HG03378 (cell line): ENCODE measurements at regions not wholly inside any gene's neighbourhood (a gene's known extent, or its start where the extent isn't known, plus 50 kb on each side); places are given as distances from the start of the nearest gene placed in this dataset.
"Not testable (repeated sequence)": the region's sequence is repeated elsewhere in the genome, so short reads cannot be mapped to it uniquely, and the experiment has no call there.

Source experiments
- ATAC-seq: cut with Tn5 transposase; IDR thresholded peaks from one replicate; pipeline ENCODE4 v1.9.1; 2021; ENCODE audit warnings: mild to moderate bottlenecking, moderate library complexity; ENCODE audit not compliant: unreplicated experiment

DNA sequence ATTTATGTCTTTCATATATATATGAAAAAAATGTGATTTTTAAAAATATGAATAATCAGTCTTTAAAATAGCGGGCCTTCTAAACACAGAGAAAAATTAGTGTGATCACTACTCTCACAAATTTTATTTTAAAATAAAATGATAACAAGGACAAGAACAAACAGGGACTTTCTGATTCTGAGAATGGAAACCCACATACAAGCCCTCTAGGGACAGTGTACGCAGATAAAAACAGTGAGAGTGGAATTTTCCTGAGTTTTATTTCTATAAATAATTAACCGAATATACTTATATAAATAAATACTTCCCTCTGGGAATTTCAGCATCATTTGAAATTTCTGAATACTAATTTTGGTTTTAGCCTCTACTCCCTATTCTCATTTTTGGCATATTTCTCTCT, 201.4 kb upstream of the CBLB start:
- ATAC-seq = no peak

DNA sequence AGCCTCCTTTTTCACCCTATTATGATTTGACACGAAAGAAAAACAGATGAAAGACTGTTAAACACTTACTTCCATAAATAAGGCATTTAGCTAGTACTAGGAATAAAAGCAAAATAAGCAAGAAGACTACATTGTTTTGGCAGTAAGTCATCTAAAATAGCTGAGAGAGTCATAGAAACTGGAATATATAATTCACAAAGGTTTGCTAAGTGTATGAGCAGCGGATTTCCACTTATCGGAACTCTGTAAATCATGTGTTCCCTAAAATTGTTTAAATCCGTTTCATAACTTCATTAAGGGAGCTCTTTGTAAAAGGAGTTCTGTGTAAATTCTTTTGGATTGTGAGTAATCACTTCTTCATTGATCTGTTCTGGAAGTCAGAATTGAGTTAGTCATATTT, 202.5 kb upstream of the CBLB start:
- no peak for ATAC-seq

DNA sequence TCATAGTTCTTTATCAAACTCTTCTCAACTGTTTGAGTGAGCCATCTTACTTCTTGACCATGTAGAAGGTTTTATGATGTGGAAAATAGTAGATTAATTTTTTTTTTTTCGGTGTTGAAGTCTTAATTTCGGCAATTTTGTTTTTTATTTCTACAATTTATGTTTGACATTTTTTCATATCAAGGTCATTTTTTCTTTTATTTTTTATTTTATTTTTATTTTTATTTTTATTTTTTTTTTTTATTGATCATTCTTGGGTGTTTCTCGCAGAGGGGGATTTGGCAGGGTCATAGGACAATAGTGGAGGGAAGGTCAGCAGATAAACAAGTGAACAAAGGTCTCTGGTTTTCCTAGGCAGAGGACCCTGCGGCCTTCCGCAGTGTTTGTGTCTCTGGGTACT, 203.8 kb upstream of the CBLB start:
- not testable (repeated sequence) for ATAC-seq

DNA sequence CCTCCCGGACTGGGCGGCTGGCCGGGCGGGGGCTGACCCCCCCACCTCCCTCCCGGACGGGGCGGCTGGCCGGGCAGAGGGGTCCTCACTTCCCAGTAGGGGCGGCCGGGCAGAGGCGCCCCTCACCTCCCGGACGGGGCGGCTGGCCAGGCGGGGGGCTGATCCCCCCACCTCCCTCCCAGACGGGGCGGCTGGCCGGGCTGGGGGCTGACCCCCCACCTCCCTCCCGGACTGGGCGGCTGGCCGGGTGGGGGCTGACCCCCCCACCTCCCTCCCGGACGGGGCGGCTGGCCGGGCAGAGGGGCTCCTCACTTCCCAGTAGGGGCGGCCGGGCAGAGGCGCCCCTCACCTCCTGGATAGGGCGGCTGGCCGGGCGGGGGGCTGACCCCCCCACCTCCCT, 205.0 kb upstream of the CBLB start:
- ATAC-seq = not testable (repeated sequence)

DNA sequence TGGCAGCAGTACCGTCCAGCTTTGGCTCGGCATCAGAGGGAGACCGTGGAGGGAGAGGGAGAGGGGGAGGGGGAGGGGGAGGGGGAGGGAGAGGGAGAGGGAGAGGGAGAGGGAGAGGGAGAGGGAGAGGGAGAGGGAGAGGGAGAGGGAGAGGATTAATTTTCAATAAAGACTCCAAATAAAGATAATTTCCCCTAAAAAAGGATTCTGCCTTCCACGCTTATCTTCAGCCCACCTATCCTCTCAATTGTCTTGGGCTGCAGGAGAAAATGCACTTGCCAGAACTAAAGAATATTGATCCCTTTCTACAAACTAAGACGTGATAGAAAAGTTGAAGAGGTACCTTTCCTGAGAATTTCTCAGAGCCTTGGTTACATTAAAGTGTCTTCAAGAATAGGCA, 206.9 kb upstream of the CBLB start:
- not testable (repeated sequence) for ATAC-seq

DNA sequence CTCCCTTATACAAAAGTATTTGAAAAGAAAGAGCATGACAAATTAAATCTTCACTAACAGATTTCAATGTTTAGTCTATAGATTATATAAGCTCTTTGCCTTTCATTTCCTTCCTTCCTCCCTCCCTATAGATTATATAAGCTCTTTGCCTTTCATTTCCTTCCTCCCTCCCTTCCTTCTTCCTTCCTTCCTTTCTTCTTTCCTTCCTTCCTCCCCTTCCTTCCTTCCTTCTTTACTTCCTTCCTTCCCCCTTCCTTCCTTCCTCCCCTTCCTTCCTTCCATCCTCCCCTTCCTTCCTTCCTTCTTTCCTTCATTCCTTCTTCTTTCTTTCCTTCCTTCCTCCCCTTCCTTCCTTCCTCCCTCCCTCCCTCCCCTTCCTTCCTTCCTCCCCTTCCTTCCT, 209.8 kb upstream of the CBLB start:
- no peak for ATAC-seq

DNA sequence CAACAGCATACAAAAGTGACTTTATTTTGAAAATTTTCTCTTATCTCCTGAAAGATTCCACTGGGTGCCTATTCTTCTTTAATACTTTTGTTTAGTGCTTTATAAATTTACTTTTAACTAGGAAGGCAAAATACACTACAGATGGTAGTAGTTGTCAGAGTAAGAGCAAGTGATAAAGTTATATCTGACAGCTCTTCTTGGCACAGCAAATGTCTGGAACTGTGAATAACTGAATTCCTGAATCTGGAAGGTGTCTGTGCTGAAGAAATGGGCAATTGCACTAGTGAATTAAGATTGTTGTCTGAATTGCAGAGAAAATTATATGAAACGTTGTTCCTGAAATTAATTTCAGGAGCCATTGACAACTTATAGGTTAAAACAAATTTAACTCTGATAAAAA, 213.8 kb upstream of the CBLB start:
- ATAC-seq = no peak

DNA sequence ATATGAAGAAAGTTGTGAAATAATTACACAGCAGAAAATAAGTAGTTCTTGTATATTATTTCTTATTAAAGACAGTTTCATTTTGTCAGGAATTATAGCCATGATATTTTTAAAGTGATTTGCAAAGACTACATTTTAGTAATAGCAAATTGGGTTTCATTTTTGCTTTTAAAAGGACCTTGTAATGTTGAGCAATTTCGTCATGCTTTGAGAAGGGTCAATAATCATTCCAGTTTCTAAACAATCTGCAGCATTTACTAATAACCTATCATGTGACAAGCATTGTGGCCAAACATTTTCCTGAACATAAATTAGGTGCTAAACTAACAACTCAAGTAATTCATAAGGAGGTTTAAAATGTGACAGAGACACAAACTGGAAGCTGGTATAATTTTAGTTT, 214.4 kb upstream of the CBLB start:
- ATAC-seq = no peak

DNA sequence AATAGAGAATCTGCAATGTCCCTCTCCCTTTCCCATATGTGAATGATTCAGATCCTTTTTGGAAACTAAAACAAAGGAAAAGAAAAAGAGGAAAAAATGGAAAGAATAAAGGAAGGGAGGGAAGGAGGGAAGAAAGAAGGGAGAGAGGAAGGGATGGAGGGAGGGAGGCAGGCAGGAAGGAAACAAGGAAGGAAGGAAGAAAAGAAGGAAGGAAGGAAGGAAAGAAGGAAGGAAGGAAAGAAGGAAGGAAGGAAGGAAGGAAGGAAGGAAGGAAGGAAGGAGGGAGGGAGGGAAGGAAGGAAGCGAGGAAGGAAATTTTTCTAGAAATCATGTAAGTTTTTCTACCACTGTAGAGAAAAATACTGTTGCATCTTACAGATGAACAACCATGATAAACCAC, 215.0 kb upstream of the CBLB start:
- ATAC-seq = no peak

DNA sequence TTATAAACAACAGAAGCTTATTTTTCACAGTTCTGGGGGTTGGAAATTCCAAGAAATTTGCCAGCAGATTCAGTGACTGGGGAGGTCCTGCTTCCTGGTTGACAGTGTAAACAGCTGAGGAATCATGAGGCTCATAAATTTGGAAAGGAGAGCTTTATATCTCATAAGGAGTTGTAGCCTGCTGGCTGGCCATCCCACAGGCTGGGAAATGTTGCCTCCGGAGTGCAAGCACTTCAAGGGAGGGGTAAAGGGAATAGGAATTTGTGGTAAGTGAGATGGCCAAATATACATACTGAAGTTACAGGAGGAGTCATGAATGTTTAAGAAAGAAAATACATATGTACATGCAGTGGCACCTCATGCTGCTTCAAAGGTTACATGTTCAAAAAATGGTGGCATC, 217.2 kb upstream of the CBLB start:
- no peak for ATAC-seq

DNA sequence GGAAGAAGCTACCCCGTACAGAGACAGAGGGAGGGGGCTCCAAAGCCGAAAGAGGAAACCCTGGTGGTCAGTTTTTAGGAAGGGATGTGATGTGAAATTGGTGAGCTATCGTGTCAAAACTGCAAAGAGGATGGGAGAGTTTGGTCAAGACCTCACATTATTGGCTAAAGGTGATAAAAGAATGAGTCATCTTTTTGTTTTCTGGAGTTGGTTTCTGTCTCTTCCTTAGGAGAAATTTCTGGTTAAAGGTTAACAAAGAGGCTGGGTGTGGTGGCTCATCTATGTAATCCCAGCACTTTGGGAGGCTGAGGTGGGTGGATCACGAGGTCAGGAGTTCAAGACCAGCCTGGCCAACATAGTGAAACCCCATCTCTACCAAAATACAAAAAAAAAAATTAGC, 217.8 kb upstream of the CBLB start:
- no peak for ATAC-seq

DNA sequence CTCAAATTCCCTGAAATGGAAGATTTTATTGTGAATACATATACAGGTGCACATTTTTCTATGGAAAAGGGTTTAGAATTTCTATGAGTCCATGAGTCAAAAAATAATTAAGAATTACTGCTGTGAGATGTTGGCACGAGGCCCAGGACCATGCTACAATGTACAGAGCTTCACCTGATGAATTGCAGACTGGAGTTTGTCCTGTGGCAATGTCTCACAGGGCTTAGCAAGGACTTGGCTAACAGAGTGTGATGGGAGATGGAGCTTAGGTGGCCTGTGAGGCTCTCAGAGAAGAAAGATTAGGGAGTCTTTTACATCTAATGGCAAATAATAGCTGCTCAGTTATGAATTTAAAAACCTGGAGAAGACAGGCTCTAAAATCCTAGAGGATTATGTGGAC, 219.5 kb upstream of the CBLB start:
- ATAC-seq = no peak

DNA sequence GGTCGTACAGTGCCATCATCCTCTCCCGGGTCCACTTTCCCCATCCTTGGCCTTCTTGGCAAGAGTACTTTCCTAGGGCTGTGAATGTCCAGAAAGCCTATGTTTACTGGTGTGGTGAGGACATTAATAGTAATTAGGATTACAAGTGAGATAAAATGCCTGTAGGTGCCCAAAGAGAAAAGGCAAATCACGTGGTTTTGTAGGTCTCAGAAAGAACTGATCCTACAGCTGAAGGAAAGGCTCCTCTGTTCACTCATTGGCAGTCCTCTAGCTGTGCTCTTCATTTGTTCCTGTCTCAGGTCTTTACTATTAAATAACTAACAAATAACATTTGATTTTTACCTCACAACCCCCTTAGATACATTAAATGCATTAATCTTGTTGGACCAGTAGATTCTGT, 220.1 kb upstream of the CBLB start:
- ATAC-seq = no peak

DNA sequence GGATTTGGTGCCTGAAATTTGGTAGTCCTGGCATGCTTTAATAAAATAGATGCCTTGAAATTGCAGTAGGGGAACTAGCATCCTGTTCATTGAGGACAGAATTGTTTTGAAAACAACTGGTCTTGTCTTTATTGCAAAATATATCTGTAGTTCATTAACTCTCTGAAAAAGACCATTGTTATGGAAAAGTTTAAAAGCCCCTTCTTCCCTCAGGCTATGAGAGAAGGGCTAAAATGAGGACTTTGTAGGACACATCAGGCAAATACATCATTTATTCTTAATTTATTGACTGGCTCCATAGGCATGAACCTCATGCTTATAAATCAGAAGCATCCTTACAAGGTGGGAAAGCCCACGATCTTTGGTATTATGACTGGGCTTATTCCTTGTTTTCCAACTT, 221.0 kb upstream of the CBLB start:
- ATAC-seq = no peak

DNA sequence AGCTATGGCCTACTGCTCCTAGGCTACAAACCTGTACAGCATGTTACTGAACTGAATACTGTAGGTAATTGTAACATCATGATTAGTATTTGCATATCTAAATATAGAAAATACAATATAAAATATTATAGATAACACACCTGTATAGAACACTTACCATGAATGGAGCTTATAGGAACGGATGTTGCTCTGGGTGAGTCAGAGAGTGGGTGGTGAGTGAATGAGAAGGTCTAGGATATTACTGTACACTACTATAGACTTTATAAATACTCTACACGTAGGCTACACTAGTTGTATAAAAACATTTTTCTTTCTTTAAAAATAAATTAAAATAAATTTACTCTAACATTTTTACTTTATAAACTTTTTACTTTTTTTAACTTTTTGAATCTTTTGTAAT, 224.0 kb upstream of the CBLB start:
- no peak for ATAC-seq

DNA sequence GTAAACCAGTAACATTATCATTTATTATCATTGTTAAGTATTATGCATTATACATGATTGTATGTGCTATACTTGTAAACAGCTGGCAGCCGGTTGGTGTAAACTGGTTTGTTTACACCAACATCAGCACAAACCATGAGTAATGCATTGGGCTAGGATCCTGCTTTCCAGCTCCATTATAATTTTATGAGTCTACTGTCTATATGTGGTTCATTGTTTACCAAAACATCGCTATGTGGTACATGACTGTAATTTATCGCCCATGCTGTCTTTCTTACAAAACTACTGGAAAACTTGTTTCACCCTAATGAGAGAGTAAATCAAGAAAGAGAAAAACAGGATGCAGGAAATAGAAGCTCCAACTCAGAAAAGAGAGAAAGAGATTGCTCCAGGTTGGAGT, 224.8 kb upstream of the CBLB start:
- ATAC-seq = no peak

DNA sequence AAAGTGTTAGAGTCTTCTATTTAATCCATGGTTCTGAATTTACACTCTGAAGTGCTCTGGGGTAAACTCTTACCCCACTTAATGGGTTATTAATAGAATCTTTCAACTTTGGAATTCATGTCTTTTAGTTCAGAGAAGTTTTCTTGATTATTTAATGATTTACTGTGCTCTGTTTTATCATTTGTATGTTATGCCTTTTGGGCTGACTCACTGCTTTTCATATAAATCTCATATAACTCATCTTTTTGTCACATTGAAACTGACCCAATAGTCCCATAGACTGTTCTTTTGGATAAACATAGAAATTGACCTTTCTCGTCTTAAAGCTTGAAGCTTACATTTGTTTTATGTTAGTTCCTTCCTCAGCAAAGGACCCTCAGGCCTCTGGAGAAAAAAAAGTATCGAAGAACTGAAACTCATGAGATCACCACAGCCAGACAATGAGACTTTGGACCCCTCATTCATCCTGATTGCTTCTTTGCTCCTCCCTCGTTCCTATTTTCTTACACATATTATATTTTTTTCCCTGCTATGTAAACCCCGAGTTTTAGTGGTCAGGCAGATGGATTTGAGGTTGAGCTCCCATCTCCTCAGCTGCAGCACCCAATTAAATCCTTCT, 229.1 kb upstream of the CBLB start:
- no peak for ATAC-seq

DNA sequence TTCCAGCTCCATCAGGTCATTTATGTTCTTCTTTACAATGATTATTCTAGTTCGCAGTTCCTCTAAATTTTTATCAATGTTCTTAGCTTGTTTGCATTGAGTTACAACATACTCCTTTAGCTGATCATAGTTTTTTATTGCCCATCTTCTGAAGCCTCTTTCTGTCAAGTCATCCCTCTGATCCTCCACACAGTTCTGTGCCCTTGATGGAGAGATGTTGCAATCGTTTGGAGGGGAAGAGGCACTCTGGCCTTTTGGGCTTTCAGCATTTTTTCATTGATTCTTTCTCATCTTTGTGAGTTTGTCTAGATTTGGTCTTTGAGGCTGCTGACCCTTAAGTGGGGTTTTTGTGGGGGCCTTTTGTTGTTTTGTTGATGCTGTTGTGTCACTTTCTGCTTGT, 234.6 kb upstream of the CBLB start:
- ATAC-seq = no peak

DNA sequence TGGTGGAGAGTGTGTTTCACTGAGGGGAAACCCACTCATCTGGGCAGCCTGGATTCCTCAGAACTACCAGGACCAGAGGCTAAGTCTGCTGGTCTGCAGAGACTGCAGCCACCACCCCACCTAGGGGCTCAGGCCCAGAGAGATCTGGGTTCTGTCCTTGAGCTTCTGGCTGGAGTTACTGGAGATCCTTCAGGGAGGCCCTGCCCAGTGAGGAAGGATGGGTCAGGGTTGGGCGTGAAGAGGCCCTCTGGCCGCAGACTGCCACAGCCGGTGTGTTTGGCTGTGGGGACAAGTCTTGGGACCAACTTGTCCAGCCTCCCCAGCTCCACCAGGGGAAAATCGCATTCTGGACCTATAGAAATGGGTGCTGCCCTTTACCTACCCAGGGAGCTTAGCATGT, 235.3 kb upstream of the CBLB start:
- ATAC-seq = no peak

DNA sequence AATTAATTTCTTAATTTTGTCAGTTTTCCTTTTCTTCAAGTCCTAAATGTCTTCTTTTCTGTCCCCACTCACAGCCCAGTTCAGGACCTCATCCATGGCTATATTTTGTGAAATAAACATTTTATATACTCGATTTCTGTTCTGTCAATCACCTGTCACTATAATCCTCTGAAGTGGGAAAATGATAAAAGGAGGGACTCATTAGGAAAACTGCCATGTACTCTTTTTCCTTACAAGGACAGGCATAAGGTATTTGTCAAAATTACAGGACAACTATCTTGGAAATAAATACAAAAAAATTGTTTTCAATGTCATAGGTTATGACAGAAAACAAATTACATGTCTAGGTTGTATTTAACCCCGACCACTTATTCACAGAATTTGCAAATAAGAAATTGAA, 240.1 kb upstream of the CBLB start:
- no peak for ATAC-seq

DNA sequence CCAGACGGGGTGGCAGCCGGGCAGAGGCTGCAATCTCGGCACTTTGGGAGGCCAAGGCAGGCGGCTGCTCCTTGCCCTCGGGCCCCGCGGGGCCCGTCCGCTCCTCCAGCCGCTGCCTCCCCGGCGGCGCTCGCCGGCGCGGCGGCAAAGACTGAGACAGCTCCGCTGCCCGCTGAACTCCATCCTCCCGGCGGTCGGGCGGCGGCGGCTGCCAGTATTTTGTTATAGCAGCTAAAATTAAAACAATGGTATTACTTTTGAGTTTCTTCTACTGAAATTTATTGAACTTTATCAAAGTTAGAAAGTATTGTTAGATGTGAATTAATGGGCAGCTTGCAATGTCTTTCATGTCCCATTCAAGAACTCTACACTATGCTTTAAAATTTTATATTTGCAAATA, 243.7 kb upstream of the CBLB start:
- ATAC-seq = not testable (repeated sequence)

DNA sequence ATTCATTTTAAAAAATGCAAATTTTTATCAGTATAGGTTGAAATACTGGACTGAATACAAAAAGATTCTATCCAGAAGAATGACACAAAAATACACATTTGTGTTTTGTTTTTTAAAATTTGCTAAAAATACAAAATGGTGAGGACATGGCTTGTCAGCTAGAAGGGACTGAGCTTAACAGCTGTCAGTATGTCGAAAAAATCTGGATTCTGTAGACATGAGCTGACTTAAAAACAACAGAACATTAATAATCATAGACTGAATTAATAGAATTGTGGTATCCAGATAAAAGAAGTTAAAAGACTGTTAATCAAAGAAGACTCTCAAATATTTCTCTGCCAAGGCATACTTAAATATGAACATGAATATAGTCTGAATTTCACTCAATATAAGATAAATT, 244.9 kb upstream of the CBLB start:
- ATAC-seq = no peak

DNA sequence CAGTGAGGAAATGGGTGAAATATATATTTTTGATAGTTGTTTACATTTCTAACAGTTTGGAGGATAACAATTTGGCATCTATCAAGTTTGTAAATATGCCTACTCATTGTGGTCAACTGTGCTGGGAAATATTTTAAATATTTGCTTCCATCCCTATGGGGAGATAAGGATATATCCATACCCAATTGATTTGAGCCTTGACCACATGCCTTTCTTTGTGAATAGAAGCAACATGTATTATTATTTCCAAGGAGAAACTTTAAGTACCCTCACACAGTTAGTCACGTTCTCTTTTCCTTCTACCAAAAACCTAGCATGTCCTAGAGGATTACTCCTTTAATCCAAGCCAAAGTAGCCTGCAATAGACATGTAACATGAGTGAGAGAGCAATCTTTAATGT, 245.4 kb upstream of the CBLB start:
- no peak for ATAC-seq

DNA sequence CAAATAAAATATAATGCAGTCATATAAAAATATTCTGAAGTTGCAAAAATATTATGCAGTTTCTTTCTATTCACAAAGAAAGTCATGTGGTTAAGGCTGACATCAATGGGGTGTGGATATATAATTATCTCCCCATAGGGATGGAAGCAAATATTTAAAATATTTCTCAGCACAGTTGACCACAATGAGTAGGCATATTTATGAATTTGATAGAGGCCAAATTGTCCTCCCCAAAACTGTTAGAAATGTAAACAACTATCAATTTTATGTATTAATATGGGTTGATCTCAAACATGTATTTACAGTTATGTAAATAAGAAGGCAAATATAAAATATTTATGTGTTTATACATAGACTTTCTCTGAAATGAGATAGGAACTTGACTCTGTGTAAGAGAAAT, 246.0 kb upstream of the CBLB start:
- ATAC-seq = no peak
